Stimulated activated effector memory CD8-positive, alpha-beta T cell treated with anti-CD3 and anti-CD28 coated beads, Interleukin-12 subunit alpha, Interleukin-12 subunit beta, amount 100 ng/mL, for 72 hours (primary cell): ENCODE measurements at regions not wholly inside any gene's neighbourhood (a gene's known extent, or its start where the extent isn't known, plus 50 kb on each side); places are given as distances from the start of the nearest gene placed in this dataset.

Source experiments
- ATAC-seq: fragments of 150-1000 bp; cut with Tn5 transposase; 2 replicates; pipeline ENCODE4 v1.10.0; 2021
- DNase-seq, 2 donors: peaks; one replicate each; pipeline ENCODE4 v3.0.0; 2021 to 2022; ENCODE audit warnings: low spot score in 2 of 2
- H3K27ac Mint-ChIP-seq: one replicate; pipeline ENCODE4 v1.8.0; 2022; ENCODE audit warnings: mild to moderate bottlenecking, mixed read lengths
- H3K36me3 Mint-ChIP-seq: one replicate; pipeline ENCODE4 v1.8.0; 2022; ENCODE audit warnings: mild to moderate bottlenecking, mixed read lengths
- H3K4me1 Mint-ChIP-seq: one replicate; pipeline ENCODE4 v1.8.0; 2022; ENCODE audit warnings: mixed read lengths
- H3K4me3 Mint-ChIP-seq: one replicate; pipeline ENCODE4 v1.8.0; 2022; ENCODE audit warnings: mild to moderate bottlenecking, mixed read lengths
- H3K9me3 Mint-ChIP-seq: one replicate; pipeline ENCODE4 v1.8.0; 2022; ENCODE audit warnings: mixed read lengths

GRCh38 chr16:85986931-85987749 is 88.2 kb downstream of the IRF8 start:
- no peaks in the 10 kb centered on the region for H3K9me3 Mint-ChIP-seq
- ATAC-seq (no peak), DNase-seq (peak in 1 of 2 donors; percentile 68)
- H3K4me3 Mint-ChIP-seq: peak overlapping the region; percentile 13
- no peak overlapping the region for H3K27ac Mint-ChIP-seq
- H3K4me1 Mint-ChIP-seq: peaks cover 59% of the 10 kb centered on the region
- H3K36me3 Mint-ChIP-seq: no peaks in the 10 kb centered on the region

GRCh38 chr16:85987750-85988078 is 88.8 kb downstream of the IRF8 start:
- peaks cover 59% of the 10 kb centered on the region for H3K4me1 Mint-ChIP-seq
- DNase-seq (no peak), ATAC-seq (no peak)
- H3K4me3 Mint-ChIP-seq: no peak overlapping the region
- H3K9me3 Mint-ChIP-seq: no peaks in the 10 kb centered on the region
- no peak overlapping the region for H3K27ac Mint-ChIP-seq
- H3K36me3 Mint-ChIP-seq: no peaks in the 10 kb centered on the region

GRCh38 chr16:85988306-85988705 is 89.3 kb downstream of the IRF8 start:
- ATAC-seq: no peak
- peak overlapping the region; percentile 56 for H3K4me3 Mint-ChIP-seq
- H3K4me1 Mint-ChIP-seq: peaks cover 59% of the 10 kb centered on the region
- no peaks in the 10 kb centered on the region for H3K36me3 Mint-ChIP-seq
- no peak for DNase-seq
- H3K9me3 Mint-ChIP-seq: no peaks in the 10 kb centered on the region
- peak overlapping the region; percentile 82 for H3K27ac Mint-ChIP-seq

- ATAC-seq (peak; percentile 71), DNase-seq (peak in 1 of 2 donors; percentile 63)
- H3K36me3 Mint-ChIP-seq: no peaks in the 10 kb centered on the region
- peak overlapping the region; percentile 56 for H3K4me3 Mint-ChIP-seq
- H3K9me3 Mint-ChIP-seq: no peaks in the 10 kb centered on the region
- peak overlapping the region; percentile 82 for H3K27ac Mint-ChIP-seq
- H3K4me1 Mint-ChIP-seq: peaks cover 59% of the 10 kb centered on the region
Observed at GRCh38 chr16:85988723-85989313, 89.9 kb downstream of the IRF8 start.

- no peaks in the 10 kb centered on the region for H3K9me3 Mint-ChIP-seq
- H3K4me1 Mint-ChIP-seq: peaks cover 57% of the 10 kb centered on the region
- no peak for ATAC-seq
- peak overlapping the region; percentile 56 for H3K4me3 Mint-ChIP-seq
- H3K36me3 Mint-ChIP-seq: no peaks in the 10 kb centered on the region
- peak overlapping the region; percentile 82 for H3K27ac Mint-ChIP-seq
- no peak for DNase-seq
Observed at GRCh38 chr16:85989376-85989775, 90.4 kb downstream of the IRF8 start.

GRCh38 chr16:85989863-85990643 is 91.1 kb downstream of the IRF8 start:
- no peaks in the 10 kb centered on the region for H3K9me3 Mint-ChIP-seq
- ATAC-seq: no peak
- H3K4me3 Mint-ChIP-seq: peak overlapping the region; percentile 56
- DNase-seq: no peak
- peaks cover 50% of the 10 kb centered on the region for H3K4me1 Mint-ChIP-seq
- H3K36me3 Mint-ChIP-seq: no peaks in the 10 kb centered on the region
- H3K27ac Mint-ChIP-seq: no peak overlapping the region

- H3K27ac Mint-ChIP-seq: no peak overlapping the region
- DNase-seq (no peak), ATAC-seq (no peak)
- H3K4me1 Mint-ChIP-seq: peaks cover 42% of the 10 kb centered on the region
- H3K4me3 Mint-ChIP-seq: no peak overlapping the region
- H3K9me3 Mint-ChIP-seq: no peaks in the 10 kb centered on the region
- H3K36me3 Mint-ChIP-seq: no peaks in the 10 kb centered on the region
Observed at GRCh38 chr16:85990861-85991301, 91.9 kb downstream of the IRF8 start.

GRCh38 chr16:85991425-85991824 is 92.5 kb downstream of the IRF8 start:
- Mint-ChIP-seq H3K27ac (no peak overlapping the region), H3K36me3 (no peaks in the 10 kb centered on the region), H3K9me3 (no peaks in the 10 kb centered on the region), H3K4me1 (peaks cover 44% of the 10 kb centered on the region), H3K4me3 (no peak overlapping the region)
- ATAC-seq (no peak), DNase-seq (no peak)

- peak overlapping the region; percentile 52 for H3K27ac Mint-ChIP-seq
- DNase-seq (no peak), ATAC-seq (no peak)
- no peak overlapping the region for H3K4me3 Mint-ChIP-seq
- H3K4me1 Mint-ChIP-seq: peaks cover 40% of the 10 kb centered on the region
- no peaks in the 10 kb centered on the region for H3K9me3 Mint-ChIP-seq
- no peaks in the 10 kb centered on the region for H3K36me3 Mint-ChIP-seq
Observed at GRCh38 chr16:85991856-85992255, 92.9 kb downstream of the IRF8 start.

GRCh38 chr16:85992359-85992758 is 93.4 kb downstream of the IRF8 start:
- DNase-seq: no peak
- Mint-ChIP-seq H3K36me3 (no peaks in the 10 kb centered on the region), H3K27ac (no peak overlapping the region), H3K4me1 (peaks cover 35% of the 10 kb centered on the region), H3K4me3 (no peak overlapping the region), H3K9me3 (no peaks in the 10 kb centered on the region)
- ATAC-seq: no peak

GRCh38 chr16:85992779-85993178 is 93.8 kb downstream of the IRF8 start:
- DNase-seq: no peak
- no peak for ATAC-seq
- Mint-ChIP-seq H3K36me3 (no peaks in the 10 kb centered on the region), H3K27ac (no peak overlapping the region), H3K9me3 (no peaks in the 10 kb centered on the region), H3K4me1 (peaks cover 32% of the 10 kb centered on the region), H3K4me3 (no peak overlapping the region)

- H3K27ac Mint-ChIP-seq: no peak overlapping the region
- no peak for DNase-seq
- H3K4me3 Mint-ChIP-seq: no peak overlapping the region
- H3K4me1 Mint-ChIP-seq: peaks cover 21% of the 10 kb centered on the region
- no peaks in the 10 kb centered on the region for H3K36me3 Mint-ChIP-seq
- ATAC-seq: no peak
- no peaks in the 10 kb centered on the region for H3K9me3 Mint-ChIP-seq
Observed at GRCh38 chr16:85994492-85995490, 95.8 kb downstream of the IRF8 start.

- no peak overlapping the region for H3K4me3 Mint-ChIP-seq
- ATAC-seq: no peak
Observed at GRCh38 chr16:85995541-85996423, 96.8 kb downstream of the IRF8 start.

GRCh38 chr16:85996843-85997242 is 97.9 kb downstream of the IRF8 start:
- ATAC-seq (no peak), DNase-seq (no peak)
- Mint-ChIP-seq H3K4me3 (no peak overlapping the region), H3K27ac (no peak overlapping the region), H3K36me3 (no peaks in the 10 kb centered on the region), H3K4me1 (peaks cover 14% of the 10 kb centered on the region), H3K9me3 (no peaks in the 10 kb centered on the region)

More at GRCh38 chr16:85995541-85996423, 96.8 kb downstream of the IRF8 start:
- Mint-ChIP-seq H3K4me1 (peaks cover 14% of the 10 kb centered on the region), H3K9me3 (no peaks in the 10 kb centered on the region), H3K36me3 (no peaks in the 10 kb centered on the region), H3K27ac (no peak overlapping the region)
- DNase-seq: no peak
